ENCODE measurements at regions not wholly inside any gene's neighbourhood (a gene's known extent, or its start where the extent isn't known, plus 50 kb on each side); places are given as distances from the start of the nearest gene placed in this dataset.
A peak's percentile ranks its signal among the peaks of the same experiment; 100 is the strongest.

DNA sequence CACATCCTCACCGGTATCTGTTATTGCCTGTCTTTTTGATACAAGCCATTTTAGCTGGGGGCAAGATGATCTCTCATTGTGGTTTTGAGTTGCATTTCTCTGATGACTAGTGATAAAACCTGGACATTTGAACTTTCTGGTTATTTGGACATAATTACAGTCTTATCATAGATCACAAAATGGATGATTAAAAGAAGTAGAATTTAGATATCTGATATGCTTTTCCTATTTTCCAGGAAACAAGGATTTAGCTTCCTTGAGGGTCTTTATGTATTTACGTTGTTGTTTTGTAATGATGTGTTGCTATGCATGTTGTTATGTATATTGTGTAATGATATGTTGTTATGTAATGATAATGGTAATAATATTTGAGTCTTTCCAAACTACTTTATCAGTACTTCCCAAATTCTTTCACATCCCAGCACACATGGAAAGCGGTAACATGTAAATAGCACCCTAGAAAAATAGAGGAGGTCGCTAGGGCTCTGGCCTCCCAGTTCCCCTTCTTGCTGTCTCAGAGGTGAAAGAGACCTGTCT, 53.8 kb downstream of the GJD2 start:
- in situ Hi-C loops (cut with MboI), result no loop called here
- intact Hi-C loops (cut with micrococcal nuclease), result no loop called here
- Histone ChIP-seq H3K4me1 (replicated peaks in 1 of 2; ENCODE audit: control insufficient read depth in 2 of 2, insufficient read depth in 2 of 2, low read length in 2 of 2) (peaks cover 3 to 16% of the 10 kb centered on the region in 2 experiments; a peak in 3 of 5 replicates), H3K4me3 (no peak overlapping the region), H3K9me3 (replicated peaks; ENCODE audit: control insufficient read depth, insufficient read depth, low read depth, low read length) (no peaks in the 10 kb centered on the region), H3K27me3 (ENCODE audit: control insufficient read depth in 2 of 2, insufficient read depth in 2 of 2, low read length in 2 of 2) (no peaks in the 10 kb centered on the region), H2AFZ (ENCODE audit: low read depth, low read length) (peak overlapping the region; percentile 52; the same call in 1 of the 2 replicates), H3K9ac (ENCODE audit: insufficient read depth in 1 of 2, low read depth in 2 of 2, low read length in 2 of 2) (no peak overlapping the region), H3K79me2 (ENCODE audit: control insufficient read depth, insufficient read depth, low read length) (no peaks in the 10 kb centered on the region), H4K20me1 (replicated peaks; ENCODE audit: control insufficient read depth, insufficient read depth, low read length) (no peaks in the 10 kb centered on the region), H3K9me1 (ENCODE audit: control insufficient read depth, insufficient read depth, low read length) (no peaks in the 10 kb centered on the region), H3K36me3 (ENCODE audit: control insufficient read depth, insufficient read depth, low read length) (no peaks in the 10 kb centered on the region), H3K4me2 (ENCODE audit: insufficient read depth, low read length) (no peak overlapping the region), H3K27ac (ENCODE audit: extremely low read depth, low read depth, low read length) (no peak overlapping the region)
- 52% methylated on average over 4 of the region's 4 CpGs for WGBS (ENCODE audit: insufficient coverage, low coverage, missing lambda C conversion rate)
- CTCF ChIA-PET (ENCODE audit: low intra/inter-chr PET ratio), result no interaction called here
- no peak for ATAC-seq
- BruUV-seq (replicated peaks), result no TSS peak
- POLR2A ChIA-PET, result no interaction called here
- no peak for DNase-seq (ENCODE audit: extremely low read depth in 1 of 4, low spot score in 3 of 4)
- TF ChIP-seq, protein P1, sequence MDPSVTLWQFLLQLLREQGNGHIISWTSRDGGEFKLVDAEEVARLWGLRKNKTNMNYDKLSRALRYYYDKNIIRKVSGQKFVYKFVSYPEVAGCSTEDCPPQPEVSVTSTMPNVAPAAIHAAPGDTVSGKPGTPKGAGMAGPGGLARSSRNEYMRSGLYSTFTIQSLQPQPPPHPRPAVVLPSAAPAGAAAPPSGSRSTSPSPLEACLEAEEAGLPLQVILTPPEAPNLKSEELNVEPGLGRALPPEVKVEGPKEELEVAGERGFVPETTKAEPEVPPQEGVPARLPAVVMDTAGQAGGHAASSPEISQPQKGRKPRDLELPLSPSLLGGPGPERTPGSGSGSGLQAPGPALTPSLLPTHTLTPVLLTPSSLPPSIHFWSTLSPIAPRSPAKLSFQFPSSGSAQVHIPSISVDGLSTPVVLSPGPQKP (CRISPR knock-in tag; IDR thresholded peaks at IDR 0.05), result no peak
- TF ChIP-seq RFX5 (IDR thresholded peaks at IDR 0.05; ENCODE audit: low read depth, low read length) (no peak), MTA3 (IDR thresholded peaks at IDR 0.05; ENCODE audit: borderline replicate concordance) (no peak), BCOR (IDR thresholded peaks at IDR 0.05) (no peak), ZC3H4 (CRISPR knock-in tag; IDR thresholded peaks at IDR 0.05; ENCODE audit: borderline replicate concordance) (no peak), CEBPB (tag; IDR thresholded peaks at IDR 0.05) (peak; percentile 73), ILK (tag; IDR thresholded peaks at IDR 0.05; ENCODE audit: borderline replicate concordance, low read depth) (no peak), HNRNPK (IDR thresholded peaks at IDR 0.05; ENCODE audit: low read depth, low read length, poor library complexity, severe bottlenecking) (no peak), ZNF766 (CRISPR knock-in tag; conservative IDR thresholded peaks at IDR 0.05) (no peak), ZNF586 (CRISPR knock-in tag; conservative IDR thresholded peaks at IDR 0.05) (no peak), U2AF2 (optimal IDR thresholded peaks at IDR 0.05; ENCODE audit: low read depth, low read length) (no peak), CEBPG (CRISPR knock-in tag; IDR thresholded peaks at IDR 0.05) (no peak), CEBPG (tag; conservative IDR thresholded peaks at IDR 0.05 in 1 of 2, IDR thresholded peaks at IDR 0.05 in 1 of 2) (peak; percentile 22 to 37; a peak in 1 of 4 replicates), HMG20A (CRISPR knock-in tag; conservative IDR thresholded peaks at IDR 0.05) (no peak)
- no peak for FAIRE-seq
